HG03025 (cell line): ENCODE measurements at regions not wholly inside any gene's neighbourhood (a gene's known extent, or its start where the extent isn't known, plus 50 kb on each side); places are given as distances from the start of the nearest gene placed in this dataset.
A peak's percentile ranks its signal among the peaks of the same experiment; 100 is the strongest.

Source experiments
- ATAC-seq: cut with Tn5 transposase; IDR thresholded peaks from one replicate; pipeline ENCODE4 v1.9.1; 2021; ENCODE audit warnings: mild to moderate bottlenecking, moderate library complexity; ENCODE audit not compliant: unreplicated experiment, low FRiP score

GRCh38 chr1:42096554-42096953, 56.7 kb upstream of the GUCA2B start:
- ATAC-seq = no peak

DNA sequence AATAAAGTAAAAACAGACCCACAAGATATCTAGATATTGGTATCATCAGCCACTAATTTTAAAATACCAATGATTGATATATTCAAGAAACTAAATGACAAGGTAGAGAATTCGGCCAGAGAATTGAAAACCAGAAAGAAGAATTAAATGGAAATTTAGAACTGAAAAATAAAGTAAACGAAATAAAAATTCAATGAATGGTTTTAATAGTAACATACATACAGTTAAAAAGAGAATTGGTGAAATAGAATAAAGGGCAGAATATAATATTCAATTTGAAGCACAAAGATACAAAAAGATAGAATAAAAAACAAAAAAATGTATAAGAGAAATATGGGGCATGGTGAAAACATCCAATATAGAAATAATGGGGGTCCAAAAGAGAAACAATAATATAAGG, 64.0 kb upstream of the GUCA2B start:
- no peak for ATAC-seq

DNA sequence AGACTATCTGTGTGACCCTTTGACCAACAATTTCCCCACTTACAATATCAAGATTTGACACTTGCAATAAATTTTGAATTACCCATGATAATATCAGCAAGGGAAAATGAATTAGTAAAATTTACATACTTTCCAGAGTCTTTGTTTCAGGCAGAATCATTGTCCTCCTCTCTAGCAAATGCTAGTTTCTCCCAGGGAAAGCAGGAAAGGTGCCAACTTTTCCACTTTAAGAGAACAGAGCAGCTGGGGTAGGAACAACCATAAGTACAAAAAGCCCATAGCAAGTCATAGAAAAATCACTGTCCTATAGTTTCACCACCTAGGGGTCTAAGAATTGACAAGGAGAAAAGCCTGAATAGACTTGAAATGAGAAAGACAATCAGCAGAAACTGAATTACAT, 67.1 kb upstream of the GUCA2B start:
- ATAC-seq = no peak

DNA sequence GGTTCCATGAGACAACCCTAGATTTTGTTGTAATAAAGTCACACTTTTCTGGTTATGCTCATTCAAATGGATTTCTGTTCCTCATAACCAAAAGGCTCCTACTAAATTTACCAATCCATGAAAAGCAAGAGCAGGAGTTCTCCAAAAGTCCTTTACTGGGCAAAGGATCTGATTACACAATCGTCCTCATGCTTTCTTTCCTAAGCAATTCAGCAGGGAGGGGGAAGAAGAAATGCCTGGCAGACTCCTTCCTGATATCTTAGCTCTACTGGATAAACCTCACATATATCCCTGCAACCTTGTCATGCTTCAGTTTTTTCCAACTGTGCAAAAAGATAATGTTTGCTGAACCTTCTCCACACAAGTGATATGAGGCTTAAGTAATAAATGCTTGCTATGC, 67.6 kb upstream of the GUCA2B start:
- no peak for ATAC-seq

- ATAC-seq = no peak
Measured at GRCh38 chr1:42081475-42081874, 71.7 kb upstream of the GUCA2B start.

- ATAC-seq = no peak
Measured at GRCh38 chr1:42075179-42075578, 78.0 kb upstream of the GUCA2B start.

DNA sequence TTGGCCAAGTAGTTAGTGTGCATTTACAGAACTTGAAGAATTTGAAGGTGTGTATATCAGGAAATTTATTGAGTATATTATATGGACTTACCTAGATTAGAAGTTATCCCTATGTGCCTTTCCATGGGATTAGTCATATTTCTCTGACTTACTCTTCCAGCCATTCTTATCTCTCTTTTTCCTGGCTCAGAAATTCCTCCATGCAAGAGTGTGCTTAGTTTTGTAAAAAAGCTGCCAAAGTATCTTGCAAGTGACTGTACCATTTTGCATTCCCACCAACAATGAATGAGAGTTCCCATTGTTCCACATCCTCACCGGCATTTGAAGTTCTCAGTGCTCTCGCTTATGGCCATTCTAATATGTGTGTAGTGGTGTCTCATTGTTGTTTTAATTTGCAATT, 82.2 kb upstream of the GUCA2B start:
- no peak for ATAC-seq

GRCh38 chr1:42057800-42058199, 95.4 kb upstream of the GUCA2B start:
- no peak for ATAC-seq

- no peak for ATAC-seq
Measured at GRCh38 chr1:42056460-42056859, 96.8 kb upstream of the GUCA2B start.

DNA sequence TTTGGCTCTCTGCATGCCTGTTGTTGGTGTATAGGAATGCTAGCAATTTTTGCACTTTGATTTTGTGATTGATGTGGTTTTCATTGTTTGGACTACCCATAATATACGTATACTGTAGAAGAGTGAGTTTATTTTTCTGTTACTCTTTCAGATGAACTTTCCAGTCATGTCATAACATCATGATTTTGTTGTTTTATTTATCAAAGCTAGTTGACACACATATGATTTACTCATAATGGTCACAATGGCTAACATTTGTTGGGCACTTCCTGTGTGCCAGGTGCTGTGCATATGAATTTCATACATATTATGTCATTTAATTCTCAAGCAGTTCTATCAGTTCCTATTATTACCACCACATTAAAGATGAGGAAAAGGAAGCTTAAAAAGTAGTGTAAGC, 98.1 kb upstream of the GUCA2B start:
- ATAC-seq = no peak

DNA sequence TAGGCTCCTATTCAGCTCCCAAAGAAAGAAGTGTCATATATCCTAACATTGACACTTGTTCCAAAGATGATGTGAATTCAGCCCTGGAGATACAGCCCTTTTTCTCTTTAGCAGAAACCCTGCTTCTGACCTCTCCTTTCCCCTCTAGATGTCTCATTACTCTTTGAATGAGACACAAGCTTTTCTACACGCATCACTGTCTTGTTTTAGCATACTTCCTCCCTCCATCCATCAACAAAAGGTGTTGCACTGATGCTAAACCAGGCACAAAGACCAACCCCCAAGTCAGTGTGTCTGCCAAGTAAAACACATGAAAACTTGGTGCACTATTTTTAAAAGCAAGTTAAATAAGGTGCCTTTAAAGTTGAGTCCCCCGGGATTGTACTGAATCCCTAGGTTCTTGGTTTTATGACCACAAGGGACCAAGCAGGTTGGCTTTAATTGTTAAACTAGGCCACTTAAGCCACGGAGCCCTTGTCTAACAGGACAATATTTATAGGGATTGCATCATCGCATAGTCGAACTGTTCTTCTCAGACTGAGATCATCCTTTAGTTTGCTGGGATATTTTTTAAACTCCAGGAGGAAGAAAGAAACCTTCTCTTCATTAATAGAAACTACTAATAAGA, 101.0 kb upstream of the GUCA2B start:
- ATAC-seq = no peak

DNA sequence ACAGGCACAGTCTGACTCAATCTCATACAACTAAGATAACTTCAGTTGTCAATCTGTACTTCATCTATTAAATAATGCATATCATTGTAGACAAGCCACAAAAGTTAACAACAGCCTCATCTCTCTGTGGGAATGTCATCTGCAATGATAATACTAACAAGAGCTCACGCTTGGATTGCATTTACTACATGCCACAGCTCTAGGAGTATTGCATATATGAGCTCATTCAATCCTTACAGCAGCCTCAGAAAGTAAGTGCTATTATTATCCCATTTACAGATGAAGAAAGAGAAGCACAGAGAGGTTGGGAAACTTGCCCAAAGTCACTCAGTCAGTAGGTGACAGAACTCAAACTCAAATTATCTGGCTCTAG, 105.7 kb upstream of the GUCA2B start:
- no peak for ATAC-seq

DNA sequence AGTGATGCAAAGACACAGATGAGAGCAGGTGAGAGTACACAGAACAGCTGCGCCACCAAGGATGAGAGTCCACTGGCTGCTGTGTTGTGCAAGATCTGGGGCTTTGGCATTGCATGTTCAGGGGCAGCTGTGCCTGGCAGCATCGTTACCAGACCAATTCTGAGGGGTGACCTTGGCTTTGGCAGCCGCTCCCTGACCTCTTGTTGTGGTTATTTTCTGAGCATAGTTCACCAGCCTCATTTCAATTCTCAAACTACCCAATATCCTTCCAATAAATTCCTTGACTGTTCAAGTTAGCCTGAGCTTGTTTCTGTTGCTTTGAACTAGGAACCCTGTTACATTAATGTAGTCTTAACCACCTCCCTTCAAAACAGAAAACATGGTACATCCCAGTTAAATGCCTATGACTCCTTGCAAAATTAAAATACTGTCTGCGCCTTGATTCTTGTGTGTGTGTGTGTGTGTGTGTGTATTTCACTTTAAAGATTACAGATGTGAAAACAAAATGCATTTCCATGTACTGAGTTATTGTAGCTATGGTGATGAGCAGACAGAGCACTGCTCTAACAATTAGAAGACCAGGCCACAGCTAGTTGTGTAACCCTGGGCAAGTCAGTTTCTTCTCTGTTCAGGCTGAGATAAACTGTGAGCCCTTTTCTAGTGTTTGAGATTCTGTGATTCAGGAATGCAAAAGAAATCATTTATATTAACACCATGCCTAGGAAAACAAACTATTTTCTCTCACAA, 106.3 kb upstream of the GUCA2B start:
- ATAC-seq = no peak

DNA sequence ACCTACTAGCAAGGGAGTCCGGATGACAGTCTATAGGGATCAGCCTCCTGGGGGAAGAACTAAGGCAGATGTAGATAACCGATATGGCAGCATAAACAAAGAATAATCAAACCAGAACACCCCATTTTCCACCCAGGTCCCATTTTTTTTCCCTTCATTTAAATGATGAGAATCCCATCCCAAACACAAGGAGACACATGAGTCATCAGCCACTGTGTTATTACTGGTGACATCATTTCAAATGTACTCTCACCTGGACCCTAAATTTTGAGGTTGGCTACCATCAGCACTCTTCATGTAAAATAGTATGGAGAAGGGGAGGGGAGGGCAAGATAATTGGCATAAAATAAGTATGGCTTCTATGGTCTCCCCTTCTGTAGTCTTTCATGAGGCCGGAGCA, 108.9 kb upstream of the GUCA2B start:
- no peak for ATAC-seq

DNA sequence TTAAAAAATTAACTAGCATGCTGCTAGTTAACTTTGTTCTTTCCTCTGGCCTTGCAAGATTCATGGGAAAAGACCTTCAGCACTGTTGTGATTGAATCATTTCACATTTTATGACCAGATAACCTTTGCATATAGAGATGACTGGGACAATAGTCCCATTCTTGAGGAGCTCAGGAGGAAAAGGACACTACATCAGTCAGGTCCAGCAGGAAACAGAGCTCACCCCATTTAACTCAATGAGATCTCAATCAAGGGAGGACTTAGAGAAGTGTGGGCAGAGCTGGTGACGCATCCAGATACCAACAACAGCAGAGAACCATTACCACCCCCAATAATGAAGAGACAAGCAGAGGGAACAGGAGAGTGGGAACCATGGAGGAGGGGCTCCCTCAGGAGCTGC, 109.4 kb upstream of the GUCA2B start:
- no peak for ATAC-seq

DNA sequence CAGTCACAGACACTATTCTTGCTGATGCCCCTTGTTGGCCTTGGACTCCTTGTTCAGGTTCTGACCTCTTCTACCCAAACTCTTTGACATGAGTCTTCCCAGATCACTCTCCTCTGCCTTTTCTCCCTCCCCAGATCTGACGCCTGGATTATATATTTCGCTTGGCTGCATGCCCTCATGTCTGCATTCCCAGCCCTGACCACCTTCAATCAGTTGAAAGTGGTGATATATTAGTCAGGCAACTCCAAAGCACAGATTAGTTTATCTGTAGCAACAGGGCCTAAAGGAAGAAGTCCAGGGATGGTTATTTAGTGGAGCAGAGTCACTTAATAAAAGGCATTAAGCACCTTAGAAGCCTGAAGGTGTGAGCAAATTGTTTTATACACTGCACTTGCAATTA, 110.0 kb upstream of the GUCA2B start:
- no peak for ATAC-seq

GRCh38 chr1:42041031-42041430, 112.2 kb upstream of the GUCA2B start:
- ATAC-seq = no peak

GRCh38 chr1:42040159-42040558, 113.1 kb upstream of the GUCA2B start:
- no peak for ATAC-seq

- no peak for ATAC-seq
Measured at GRCh38 chr1:42038261-42038660, 114.9 kb upstream of the GUCA2B start.

DNA sequence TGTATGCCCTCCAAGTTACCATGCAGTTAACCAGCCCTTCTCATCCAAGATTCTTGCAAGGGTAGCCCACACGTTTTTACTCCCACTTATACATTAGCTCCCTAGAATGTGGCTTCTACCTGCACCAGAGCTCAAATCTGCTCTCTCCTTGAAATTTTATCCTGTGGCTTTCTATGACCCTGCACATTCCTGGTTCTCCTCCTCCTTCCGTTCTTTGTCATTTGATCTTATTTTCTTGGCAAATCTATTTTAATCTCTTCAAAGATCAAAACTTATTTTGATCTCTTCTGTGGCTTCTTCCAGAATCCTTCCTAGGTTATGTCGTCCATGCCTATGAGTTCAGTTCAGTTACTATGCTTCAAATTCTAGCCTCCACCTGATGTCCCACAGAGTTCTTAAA, 115.6 kb upstream of the GUCA2B start:
- no peak for ATAC-seq

DNA sequence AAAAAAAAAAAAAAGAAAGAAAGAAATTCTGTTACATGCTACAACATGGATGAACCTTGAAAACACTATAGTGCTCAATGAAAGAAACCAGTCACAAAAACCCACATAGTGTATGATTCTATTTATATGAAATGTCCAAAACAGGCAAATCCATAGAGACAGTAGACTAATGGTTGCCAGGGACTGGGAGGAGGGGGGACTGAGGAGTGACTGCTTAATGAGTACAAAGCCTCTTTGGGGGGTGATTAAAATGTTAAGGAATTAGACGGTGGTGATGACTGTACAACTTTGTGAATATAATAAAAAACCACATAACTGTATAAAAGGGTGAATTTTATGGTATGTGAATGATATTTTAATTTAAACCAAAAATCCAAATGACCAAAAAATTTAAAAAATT, 116.0 kb upstream of the GUCA2B start:
- no peak for ATAC-seq

DNA sequence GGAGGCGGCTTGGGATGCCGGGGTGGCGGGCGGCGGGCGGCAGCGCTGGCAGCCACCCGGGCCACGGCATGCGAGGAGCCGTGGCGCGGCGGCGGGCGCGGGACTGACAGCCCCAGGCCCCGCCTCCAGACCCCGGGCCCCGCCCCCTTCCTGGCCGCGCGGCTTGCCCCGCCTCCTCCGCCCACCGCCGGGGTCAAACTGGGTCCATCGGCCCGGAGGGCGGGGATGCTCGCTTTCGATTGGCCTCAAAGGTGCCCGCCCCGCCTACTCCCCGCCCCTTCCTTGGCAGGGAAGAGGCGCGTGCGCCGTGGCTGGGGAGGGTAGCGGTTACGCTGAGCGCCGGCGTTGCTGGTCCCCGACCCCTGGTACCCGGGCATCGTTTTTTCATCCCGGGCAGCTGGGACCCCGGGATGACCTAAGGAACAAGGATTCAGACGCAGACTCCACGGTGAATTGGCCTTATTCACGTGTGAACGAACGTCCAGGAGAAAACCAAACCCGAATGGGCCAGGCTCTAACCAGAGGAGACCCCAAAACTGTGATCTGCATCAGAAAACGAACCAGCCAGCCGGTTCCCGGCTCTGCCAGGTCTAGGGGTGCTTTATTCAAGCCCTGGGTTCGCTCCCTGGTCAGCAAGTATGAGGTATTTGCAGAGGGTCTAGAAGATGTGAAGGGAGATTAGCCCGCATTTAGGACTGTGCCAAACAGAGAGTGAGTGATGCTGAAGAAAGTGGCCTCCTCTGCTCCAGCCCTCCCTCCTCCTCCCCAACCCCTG, 117.2 kb upstream of the GUCA2B start:
- ATAC-seq = peak; percentile 86
